ENCODE measurements at regions not wholly inside any gene's neighbourhood (a gene's known extent, or its start where the extent isn't known, plus 50 kb on each side); places are given as distances from the start of the nearest gene placed in this dataset.
A peak's percentile ranks its signal among the peaks of the same experiment; 100 is the strongest.

GRCh38 chr11:113555071-113555619 lies 79.9 kb upstream of the DRD2 start:
- no peaks in the 10 kb centered on the region for H3K36me3 ChIP-seq
- peaks cover 0 to 22% (median 0%) of the 10 kb centered on the region in 3 donors for H3K4me1 ChIP-seq
- no peak for ATAC-seq
- no peaks in the 10 kb centered on the region for H3K9me3 ChIP-seq
- H3K27ac ChIP-seq = no peak overlapping the region
- TF ChIP-seq POLR2A (IDR thresholded peaks at IDR 0.05) (no peak), CTCF (IDR thresholded peaks at IDR 0.05) (no peak)
- H3K27me3 ChIP-seq = no peaks in the 10 kb centered on the region
- WGBS, 2 donors (ENCODE audit: low coverage in 1 of 2) = 31 to 51% methylated on average over 2 of the region's 2 CpGs
- H3K4me3 ChIP-seq = no peak overlapping the region

GRCh38 chr11:113554526-113554925 lies 79.3 kb upstream of the DRD2 start:
- Histone ChIP-seq H3K9me3 (no peaks in the 10 kb centered on the region), H3K36me3 (no peaks in the 10 kb centered on the region), H3K4me3 (no peak overlapping the region), H3K27me3 (no peaks in the 10 kb centered on the region), H3K27ac (peak overlapping the region in 1 of 4 donors; percentile 31), H3K4me1 (peaks cover 0 to 22% (median 0%) of the 10 kb centered on the region in 3 donors)
- WGBS, 2 donors (ENCODE audit: low coverage in 1 of 2) = 31 to 42% methylated on average over 1 to 3 of the region's 3 CpGs
- ATAC-seq = no peak
- TF ChIP-seq POLR2A (IDR thresholded peaks at IDR 0.05) (no peak), POLR2AphosphoS5 (IDR thresholded peaks at IDR 0.05) (no peak), CTCF (IDR thresholded peaks at IDR 0.05) (no peak), EP300 (IDR thresholded peaks at IDR 0.05) (no peak)

- H3K4me1 ChIP-seq = peaks cover 0 to 22% (median 0%) of the 10 kb centered on the region in 3 donors
- no peaks in the 10 kb centered on the region for H3K9me3 ChIP-seq
- WGBS, 2 donors (ENCODE audit: low coverage in 1 of 2) = 0 to 41% methylated on average over 1 to 2 of the region's 2 CpGs
- no peak for TF ChIP-seq POLR2A (IDR thresholded peaks at IDR 0.05)
- no peak for TF ChIP-seq POLR2AphosphoS5 (IDR thresholded peaks at IDR 0.05)
- no peak for TF ChIP-seq CTCF (IDR thresholded peaks at IDR 0.05)
- TF ChIP-seq EP300 (IDR thresholded peaks at IDR 0.05) = no peak
- H3K36me3 ChIP-seq = no peaks in the 10 kb centered on the region
- ATAC-seq = no peak
- no peaks in the 10 kb centered on the region for H3K27me3 ChIP-seq
- H3K27ac ChIP-seq = peak overlapping the region in 3 of 4 donors; percentile 3 to 31 (median 20)
- H3K4me3 ChIP-seq = no peak overlapping the region
These were observed 78.7 kb upstream of the DRD2 start for GRCh38 chr11:113553915-113554314.

- TF ChIP-seq POLR2A (IDR thresholded peaks at IDR 0.05) = no peak
- no peak for TF ChIP-seq POLR2AphosphoS5 (IDR thresholded peaks at IDR 0.05)
- no peak for TF ChIP-seq EP300 (IDR thresholded peaks at IDR 0.05)
- no peak for TF ChIP-seq CTCF (IDR thresholded peaks at IDR 0.05)
- Histone ChIP-seq H3K27me3 (no peaks in the 10 kb centered on the region), H3K27ac (no peak overlapping the region), H3K4me1 (peaks cover 0 to 22% (median 0%) of the 10 kb centered on the region in 3 donors), H3K4me3 (no peak overlapping the region), H3K9me3 (no peaks in the 10 kb centered on the region), H3K36me3 (no peaks in the 10 kb centered on the region)
- ATAC-seq = peak; percentile 52
- WGBS, 2 donors (ENCODE audit: low coverage in 1 of 2) = 22 to 29% methylated on average over 6 to 8 of the region's 8 CpGs
These were observed 78.0 kb upstream of the DRD2 start for GRCh38 chr11:113553235-113553634.

- ATAC-seq = no peak
- WGBS, 2 donors (ENCODE audit: low coverage in 1 of 2) = 70 to 95% methylated on average over 2 of the region's 2 CpGs
- H3K9me3 ChIP-seq = no peaks in the 10 kb centered on the region
- H3K36me3 ChIP-seq = no peaks in the 10 kb centered on the region
- no peaks in the 10 kb centered on the region for H3K27me3 ChIP-seq
- peaks cover 0 to 22% (median 0%) of the 10 kb centered on the region in 3 donors for H3K4me1 ChIP-seq
- no peak overlapping the region for H3K27ac ChIP-seq
- no peak overlapping the region for H3K4me3 ChIP-seq
- TF ChIP-seq POLR2A (IDR thresholded peaks at IDR 0.05) = no peak
- TF ChIP-seq POLR2AphosphoS5 (IDR thresholded peaks at IDR 0.05) = no peak
- no peak for TF ChIP-seq CTCF (IDR thresholded peaks at IDR 0.05)
- no peak for TF ChIP-seq EP300 (IDR thresholded peaks at IDR 0.05)
These were observed 77.1 kb upstream of the DRD2 start for GRCh38 chr11:113552271-113552670.

Measured in gastroesophageal sphincter (tissue), 4 donors.